ENCODE measurements at regions not wholly inside any gene's neighbourhood (a gene's known extent, or its start where the extent isn't known, plus 50 kb on each side); places are given as distances from the start of the nearest gene placed in this dataset.

DNA sequence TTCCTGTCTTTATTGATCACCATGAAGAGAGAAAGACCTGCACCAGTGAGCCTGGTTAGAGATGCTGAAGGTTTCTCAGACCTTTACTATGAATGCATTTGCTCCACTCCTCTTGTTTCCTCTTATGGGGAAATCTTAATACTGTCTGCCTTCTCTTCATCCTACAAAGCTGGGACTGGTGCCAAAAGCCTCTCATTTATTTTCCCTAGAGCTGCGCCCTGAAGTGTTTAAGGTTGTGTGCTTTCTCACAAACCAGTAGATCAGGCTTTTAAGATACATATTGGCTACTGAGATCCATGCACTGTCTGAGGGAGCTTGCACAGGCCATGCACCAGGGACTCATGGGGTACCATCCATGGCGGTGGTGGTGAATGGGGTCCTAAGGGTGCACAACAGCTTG lies 286.1 kb upstream of the PMFBP1 start:
- TF ChIP-seq POLR2A (IDR thresholded peaks at IDR 0.05) (no peak), POLR2AphosphoS5 (IDR thresholded peaks at IDR 0.05; ENCODE audit: insufficient read depth in 1 of 2, low read depth in 1 of 2) (no peak)
- TF ChIP-seq, protein P1, sequence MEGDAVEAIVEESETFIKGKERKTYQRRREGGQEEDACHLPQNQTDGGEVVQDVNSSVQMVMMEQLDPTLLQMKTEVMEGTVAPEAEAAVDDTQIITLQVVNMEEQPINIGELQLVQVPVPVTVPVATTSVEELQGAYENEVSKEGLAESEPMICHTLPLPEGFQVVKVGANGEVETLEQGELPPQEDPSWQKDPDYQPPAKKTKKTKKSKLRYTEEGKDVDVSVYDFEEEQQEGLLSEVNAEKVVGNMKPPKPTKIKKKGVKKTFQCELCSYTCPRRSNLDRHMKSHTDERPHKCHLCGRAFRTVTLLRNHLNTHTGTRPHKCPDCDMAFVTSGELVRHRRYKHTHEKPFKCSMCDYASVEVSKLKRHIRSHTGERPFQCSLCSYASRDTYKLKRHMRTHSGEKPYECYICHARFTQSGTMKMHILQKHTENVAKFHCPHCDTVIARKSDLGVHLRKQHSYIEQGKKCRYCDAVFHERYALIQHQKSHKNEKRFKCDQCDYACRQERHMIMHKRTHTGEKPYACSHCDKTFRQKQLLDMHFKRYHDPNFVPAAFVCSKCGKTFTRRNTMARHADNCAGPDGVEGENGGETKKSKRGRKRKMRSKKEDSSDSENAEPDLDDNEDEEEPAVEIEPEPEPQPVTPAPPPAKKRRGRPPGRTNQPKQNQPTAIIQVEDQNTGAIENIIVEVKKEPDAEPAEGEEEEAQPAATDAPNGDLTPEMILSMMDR (IDR thresholded peaks at IDR 0.05): no peak

Data from vagina (tissue), 2 donors.